CD4-positive, alpha-beta T cell treated with Interleukin-15 for 4 hours (primary cell): ENCODE measurements at regions not wholly inside any gene's neighbourhood (a gene's known extent, or its start where the extent isn't known, plus 50 kb on each side); places are given as distances from the start of the nearest gene placed in this dataset.

Source experiments
- DNase-seq: peaks from one replicate; pipeline ENCODE4 v3.0.0-alpha.2; 2020; ENCODE audit warnings: low spot score

DNA sequence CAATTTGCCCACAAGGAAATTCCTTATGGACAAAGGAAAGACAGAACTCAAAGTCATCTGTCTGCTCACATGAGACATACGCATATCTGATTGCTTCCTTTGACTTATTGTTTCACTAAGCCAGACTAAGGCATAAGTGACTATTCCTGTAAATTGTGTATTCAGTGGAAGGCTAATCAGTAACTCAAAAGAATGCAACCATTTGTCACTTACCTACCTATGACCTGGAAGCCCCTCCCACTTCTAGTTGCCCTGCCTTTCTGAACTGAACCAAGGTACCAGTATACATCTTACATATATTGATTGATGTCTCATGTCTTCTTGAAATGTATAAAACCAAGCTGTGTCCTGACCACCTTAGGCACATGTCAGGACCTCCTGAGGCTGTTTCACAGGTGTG is 53.5 kb upstream of the PROK2 start:
- DNase-seq, result no peak
